Suprapubic skin (tissue), 4 donors: ENCODE measurements at regions not wholly inside any gene's neighbourhood (a gene's known extent, or its start where the extent isn't known, plus 50 kb on each side); places are given as distances from the start of the nearest gene placed in this dataset.

Source experiments
- CTCF ChIP-seq, 2 donors: fragments of 200-600 bp in 1 of 2; fragments of 450-650 bp in 1 of 2; sonication (generic) in 1 of 2; IDR thresholded peaks; one replicate each; pipeline ENCODE4 v1.5.1; 2016 to 2019; ENCODE audit warnings: antibody characterized with exemption in 2 of 2, mild to moderate bottlenecking in 1 of 2, moderate library complexity in 1 of 2
- POLR2A ChIP-seq, 2 donors: fragments of 450-650 bp; IDR thresholded peaks; one replicate each; pipeline ENCODE4 v1.6.1; 2017; ENCODE audit warnings: antibody characterized with exemption in 2 of 2, mild to moderate bottlenecking in 2 of 2, moderate library complexity in 2 of 2
- POLR2AphosphoS5 ChIP-seq, 3 donors: sonication (generic); formaldehyde crosslinking; IDR thresholded peaks; one replicate each; pipeline ENCODE4 v1.6.1; 2017; ENCODE audit warnings: antibody characterized with exemption in 3 of 3

GRCh38 chr16:77669057-77669456, 53.3 kb upstream of the NUDT7 start:
- TF ChIP-seq CTCF (IDR thresholded peaks at IDR 0.05): no peak
- TF ChIP-seq POLR2AphosphoS5 (IDR thresholded peaks at IDR 0.05): no peak
- no peak for TF ChIP-seq POLR2A (IDR thresholded peaks at IDR 0.05)
